Suprapubic skin (tissue), 3 donors: ENCODE measurements at regions not wholly inside any gene's neighbourhood (a gene's known extent, or its start where the extent isn't known, plus 50 kb on each side); places are given as distances from the start of the nearest gene placed in this dataset.

Experiments used
- CTCF ChIP-seq, 2 donors: fragments of 200-600 bp in 1 of 2; fragments of 450-650 bp in 1 of 2; sonication (generic) in 1 of 2; IDR thresholded peaks; one replicate each; pipeline ENCODE4 v1.5.1; 2016 to 2019; ENCODE audit warnings: antibody characterized with exemption in 2 of 2, mild to moderate bottlenecking in 1 of 2, moderate library complexity in 1 of 2
- POLR2AphosphoS5 ChIP-seq, 3 donors: sonication (generic); formaldehyde crosslinking; IDR thresholded peaks; one replicate each; pipeline ENCODE4 v1.6.1; 2017; ENCODE audit warnings: antibody characterized with exemption in 3 of 3

DNA sequence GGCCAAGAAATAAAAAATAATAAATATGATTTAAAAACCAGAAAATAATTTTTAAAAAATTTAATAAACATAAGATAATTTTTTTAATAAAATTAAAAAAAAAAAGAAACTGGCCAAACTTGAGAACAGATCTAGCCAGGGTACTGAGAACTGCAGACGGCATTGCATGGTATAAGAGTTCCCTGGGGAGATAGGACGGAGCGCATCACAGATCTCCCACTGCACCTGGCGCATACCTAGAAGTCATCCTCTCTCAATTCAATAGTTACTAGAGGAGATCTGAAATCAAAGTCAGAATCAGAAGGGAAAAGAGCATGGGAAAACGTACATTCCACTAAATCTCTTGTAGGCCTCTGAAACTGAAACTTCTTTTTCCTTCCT, 58.9 kb upstream of the BCL2L14 start:
- TF ChIP-seq CTCF (IDR thresholded peaks at IDR 0.05) = no peak
- TF ChIP-seq POLR2AphosphoS5 (IDR thresholded peaks at IDR 0.05) = no peak
